ENCODE measurements at regions not wholly inside any gene's neighbourhood (a gene's known extent, or its start where the extent isn't known, plus 50 kb on each side); places are given as distances from the start of the nearest gene placed in this dataset.

- no peak overlapping the region for H3K4me3 Mint-ChIP-seq
- no peaks in the 10 kb centered on the region for H3K27me3 Mint-ChIP-seq (ENCODE audit: low read depth, poor library complexity)
- DNase-seq, result no peak
- H3K27ac Mint-ChIP-seq, result no peak overlapping the region
- no peaks in the 10 kb centered on the region for H3K9me3 Mint-ChIP-seq
- TF ChIP-seq, protein P1, sequence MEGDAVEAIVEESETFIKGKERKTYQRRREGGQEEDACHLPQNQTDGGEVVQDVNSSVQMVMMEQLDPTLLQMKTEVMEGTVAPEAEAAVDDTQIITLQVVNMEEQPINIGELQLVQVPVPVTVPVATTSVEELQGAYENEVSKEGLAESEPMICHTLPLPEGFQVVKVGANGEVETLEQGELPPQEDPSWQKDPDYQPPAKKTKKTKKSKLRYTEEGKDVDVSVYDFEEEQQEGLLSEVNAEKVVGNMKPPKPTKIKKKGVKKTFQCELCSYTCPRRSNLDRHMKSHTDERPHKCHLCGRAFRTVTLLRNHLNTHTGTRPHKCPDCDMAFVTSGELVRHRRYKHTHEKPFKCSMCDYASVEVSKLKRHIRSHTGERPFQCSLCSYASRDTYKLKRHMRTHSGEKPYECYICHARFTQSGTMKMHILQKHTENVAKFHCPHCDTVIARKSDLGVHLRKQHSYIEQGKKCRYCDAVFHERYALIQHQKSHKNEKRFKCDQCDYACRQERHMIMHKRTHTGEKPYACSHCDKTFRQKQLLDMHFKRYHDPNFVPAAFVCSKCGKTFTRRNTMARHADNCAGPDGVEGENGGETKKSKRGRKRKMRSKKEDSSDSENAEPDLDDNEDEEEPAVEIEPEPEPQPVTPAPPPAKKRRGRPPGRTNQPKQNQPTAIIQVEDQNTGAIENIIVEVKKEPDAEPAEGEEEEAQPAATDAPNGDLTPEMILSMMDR (IDR thresholded peaks at IDR 0.05), result no peak
- H3K4me1 Mint-ChIP-seq, result no peaks in the 10 kb centered on the region
- no peaks in the 10 kb centered on the region for H3K36me3 Mint-ChIP-seq (ENCODE audit: low read depth)
Measured at GRCh38 chr1:219428651-219429050, 184.3 kb downstream of the ZC3H11B start.

GRCh38 chr1:219427989-219428388, 184.9 kb downstream of the ZC3H11B start:
- no peak overlapping the region for H3K4me3 Mint-ChIP-seq
- no peaks in the 10 kb centered on the region for H3K4me1 Mint-ChIP-seq
- H3K27me3 Mint-ChIP-seq (ENCODE audit: low read depth, poor library complexity), result no peaks in the 10 kb centered on the region

GRCh38 chr1:219427403-219427802, 185.5 kb downstream of the ZC3H11B start:
- no peaks in the 10 kb centered on the region for H3K9me3 Mint-ChIP-seq
- no peak overlapping the region for H3K4me3 Mint-ChIP-seq
- H3K27me3 Mint-ChIP-seq (ENCODE audit: low read depth, poor library complexity), result no peaks in the 10 kb centered on the region
- no peak overlapping the region for H3K27ac Mint-ChIP-seq
- H3K4me1 Mint-ChIP-seq, result no peaks in the 10 kb centered on the region
- no peaks in the 10 kb centered on the region for H3K36me3 Mint-ChIP-seq (ENCODE audit: low read depth)
- TF ChIP-seq, protein P1 (IDR thresholded peaks at IDR 0.05), result no peak
- DNase-seq, result no peak

More at GRCh38 chr1:219427989-219428388, 184.9 kb downstream of the ZC3H11B start:
- H3K9me3 Mint-ChIP-seq, result no peaks in the 10 kb centered on the region
- H3K36me3 Mint-ChIP-seq (ENCODE audit: low read depth), result no peaks in the 10 kb centered on the region
- H3K27ac Mint-ChIP-seq, result no peak overlapping the region
- TF ChIP-seq, protein P1 (IDR thresholded peaks at IDR 0.05), result no peak
- DNase-seq, result no peak

- Mint-ChIP-seq H3K4me3 (no peak overlapping the region), H3K36me3 (ENCODE audit: low read depth) (no peaks in the 10 kb centered on the region), H3K27me3 (ENCODE audit: low read depth, poor library complexity) (no peaks in the 10 kb centered on the region), H3K4me1 (no peaks in the 10 kb centered on the region), H3K27ac (no peak overlapping the region), H3K9me3 (no peaks in the 10 kb centered on the region)
- TF ChIP-seq, protein P1 (IDR thresholded peaks at IDR 0.05), result no peak
- DNase-seq, result no peak
Measured at GRCh38 chr1:219422811-219423598, 189.9 kb downstream of the ZC3H11B start.

DNA sequence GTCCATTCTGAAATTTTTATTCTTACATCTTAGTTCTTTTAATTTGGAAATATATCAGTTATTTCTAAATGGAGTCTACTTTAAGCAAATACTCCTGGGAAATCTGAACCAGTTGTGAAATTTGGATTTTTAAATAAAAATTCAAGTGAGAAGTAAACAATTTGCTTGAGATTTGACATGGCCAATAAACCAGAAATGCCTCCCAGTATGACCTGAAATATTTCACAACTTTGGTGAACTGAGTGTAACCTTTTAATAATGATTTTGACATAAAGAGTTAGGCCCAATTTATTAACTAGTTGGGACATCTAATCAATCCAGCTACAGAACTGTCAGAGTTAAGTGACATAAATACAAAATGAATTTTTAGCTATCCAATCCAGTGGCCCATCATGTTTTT, 192.0 kb downstream of the ZC3H11B start:
- no peak overlapping the region for H3K27ac Mint-ChIP-seq
- TF ChIP-seq, protein P1 (IDR thresholded peaks at IDR 0.05), result no peak
- no peak for DNase-seq
- no peak overlapping the region for H3K4me3 Mint-ChIP-seq
- no peaks in the 10 kb centered on the region for H3K27me3 Mint-ChIP-seq (ENCODE audit: low read depth, poor library complexity)
- no peaks in the 10 kb centered on the region for H3K9me3 Mint-ChIP-seq
- H3K36me3 Mint-ChIP-seq (ENCODE audit: low read depth), result no peaks in the 10 kb centered on the region
- no peaks in the 10 kb centered on the region for H3K4me1 Mint-ChIP-seq

- no peaks in the 10 kb centered on the region for H3K9me3 Mint-ChIP-seq
- H3K36me3 Mint-ChIP-seq (ENCODE audit: low read depth), result no peaks in the 10 kb centered on the region
- H3K4me3 Mint-ChIP-seq, result no peak overlapping the region
- H3K27ac Mint-ChIP-seq, result no peak overlapping the region
- DNase-seq, result no peak
- H3K4me1 Mint-ChIP-seq, result no peaks in the 10 kb centered on the region
- TF ChIP-seq, protein P1 (IDR thresholded peaks at IDR 0.05), result no peak
- H3K27me3 Mint-ChIP-seq (ENCODE audit: low read depth, poor library complexity), result no peaks in the 10 kb centered on the region
Measured at GRCh38 chr1:219419860-219420259, 193.0 kb downstream of the ZC3H11B start.
